ENCODE measurements at regions not wholly inside any gene's neighbourhood (a gene's known extent, or its start where the extent isn't known, plus 50 kb on each side); places are given as distances from the start of the nearest gene placed in this dataset.

GRCh38 chr4:24380957-24381665 is 203.2 kb downstream of the DHX15 start:
- TF ChIP-seq CTCF (IDR thresholded peaks at IDR 0.05; ENCODE audit: insufficient read depth, low read length, poor library complexity, severe bottlenecking): no peak
- no peak for TF ChIP-seq EZH2phosphoT487 (conservative IDR thresholded peaks at IDR 0.05; ENCODE audit: low read length)

All from SU-DHL-6 (cell line).